ENCODE measurements at regions not wholly inside any gene's neighbourhood (a gene's known extent, or its start where the extent isn't known, plus 50 kb on each side); places are given as distances from the start of the nearest gene placed in this dataset.

DNA sequence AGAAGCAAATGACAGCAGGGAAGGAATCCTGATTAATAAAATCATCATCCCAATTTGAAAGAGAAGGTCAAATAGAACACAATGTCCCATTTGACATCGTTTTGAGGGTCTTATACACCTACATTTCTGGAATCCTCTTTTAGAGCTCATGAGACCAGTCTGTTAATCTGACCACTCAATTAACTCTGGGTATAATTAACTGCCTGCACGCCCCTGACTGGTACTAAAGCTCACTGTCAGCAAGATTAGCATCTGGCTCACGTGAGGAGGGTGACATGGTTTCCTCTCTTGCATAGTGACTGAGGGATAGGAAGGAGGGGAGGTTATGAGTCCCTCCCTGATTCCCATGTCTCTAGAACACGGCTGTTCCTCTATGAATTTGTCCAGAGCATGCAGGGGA, 124.3 kb downstream of the ICOS start:
- TF ChIP-seq, protein P1, sequence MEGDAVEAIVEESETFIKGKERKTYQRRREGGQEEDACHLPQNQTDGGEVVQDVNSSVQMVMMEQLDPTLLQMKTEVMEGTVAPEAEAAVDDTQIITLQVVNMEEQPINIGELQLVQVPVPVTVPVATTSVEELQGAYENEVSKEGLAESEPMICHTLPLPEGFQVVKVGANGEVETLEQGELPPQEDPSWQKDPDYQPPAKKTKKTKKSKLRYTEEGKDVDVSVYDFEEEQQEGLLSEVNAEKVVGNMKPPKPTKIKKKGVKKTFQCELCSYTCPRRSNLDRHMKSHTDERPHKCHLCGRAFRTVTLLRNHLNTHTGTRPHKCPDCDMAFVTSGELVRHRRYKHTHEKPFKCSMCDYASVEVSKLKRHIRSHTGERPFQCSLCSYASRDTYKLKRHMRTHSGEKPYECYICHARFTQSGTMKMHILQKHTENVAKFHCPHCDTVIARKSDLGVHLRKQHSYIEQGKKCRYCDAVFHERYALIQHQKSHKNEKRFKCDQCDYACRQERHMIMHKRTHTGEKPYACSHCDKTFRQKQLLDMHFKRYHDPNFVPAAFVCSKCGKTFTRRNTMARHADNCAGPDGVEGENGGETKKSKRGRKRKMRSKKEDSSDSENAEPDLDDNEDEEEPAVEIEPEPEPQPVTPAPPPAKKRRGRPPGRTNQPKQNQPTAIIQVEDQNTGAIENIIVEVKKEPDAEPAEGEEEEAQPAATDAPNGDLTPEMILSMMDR (IDR thresholded peaks at IDR 0.05; ENCODE audit: low read depth, low read length, poor library complexity, severe bottlenecking), result no peak
- TF ChIP-seq EZH2phosphoT487 (IDR thresholded peaks at IDR 0.05; ENCODE audit: borderline replicate concordance, low read length), result no peak

All from DOHH2 (cell line).